Ovary (tissue), 3 donors: ENCODE measurements at regions not wholly inside any gene's neighbourhood (a gene's known extent, or its start where the extent isn't known, plus 50 kb on each side); places are given as distances from the start of the nearest gene placed in this dataset.

Experiments used
- CTCF ChIP-seq, 3 donors: fragments of 450-650 bp in 2 of 3; fragments of 200-600 bp in 1 of 3; IDR thresholded peaks; one replicate each; pipeline versions ENCODE4 v1.5.1 to v1.8.0; 2016 to 2022; ENCODE audit warnings: antibody characterized with exemption in 3 of 3, mild to moderate bottlenecking in 1 of 3
- EP300 ChIP-seq: sonication (generic); formaldehyde crosslinking; IDR thresholded peaks from one replicate; pipeline ENCODE4 v1.6.1; 2017; ENCODE audit warnings: antibody characterized with exemption
- POLR2A ChIP-seq: fragments of 450-650 bp; IDR thresholded peaks from one replicate; pipeline ENCODE4 v1.6.1; 2017; ENCODE audit warnings: antibody characterized with exemption, mild to moderate bottlenecking, moderate library complexity
- donor health status: DM: no; HTN: no; CAD: no.

- TF ChIP-seq POLR2A (no peak), EP300 (no peak), CTCF (IDR thresholded peaks at IDR 0.05) (no peak)
These were observed 434.1 kb downstream of the CDH11 start for GRCh38 chr16:64687786-64688185.
